H1 (cell line): ENCODE measurements at regions not wholly inside any gene's neighbourhood (a gene's known extent, or its start where the extent isn't known, plus 50 kb on each side); places are given as distances from the start of the nearest gene placed in this dataset.

ENCODE experiments used
- BACH1 ChIP-seq: IDR thresholded peaks from 2 replicates; pipeline ENCODE4 v1.6.1; 2012; ENCODE audit warnings: low read length, improper control_type of control experiment
- EZH2 ChIP-seq: fragments of 200-600 bp; sonication (generic); IDR thresholded peaks from 2 replicates; pipeline ENCODE4 v1.7.1; 2012; ENCODE audit warnings: low read depth, mild to moderate bottlenecking, moderate library complexity, low read length, inconsistent platforms; ENCODE audit not compliant: severe bottlenecking
- MAFK ChIP-seq: IDR thresholded peaks from 2 replicates; pipeline ENCODE4 v1.6.1; 2012; ENCODE audit warnings: low read depth, mild to moderate bottlenecking, improper control_type of control experiment, low read length
- PHF8 ChIP-seq: fragments of 200-600 bp; sonication (generic); conservative IDR thresholded peaks from 2 replicates; pipeline ENCODE4 v1.7.1; 2012; ENCODE audit warnings: low read depth, mild to moderate bottlenecking, inconsistent platforms, low read length, moderate library complexity
- POLR2A ChIP-seq, 2 experiments: IDR thresholded peaks; 1 replicate in 1 of 2; 2 replicates in 1 of 2; pipeline ENCODE4 v1.6.1; 2011; ENCODE audit warnings: low read depth in 2 of 2, low read length in 2 of 2, mild to moderate bottlenecking in 2 of 2; ENCODE audit errors: control extremely low read depth in 1 of 2
- RFX5 ChIP-seq: IDR thresholded peaks from 2 replicates; pipeline ENCODE4 v1.6.1; 2011; ENCODE audit warnings: low read depth, low read length, improper control_type of control experiment, borderline replicate concordance
- RXRA ChIP-seq: IDR thresholded peaks from 2 replicates; pipeline ENCODE4 v1.6.1; 2011; ENCODE audit warnings: low read depth, mild to moderate bottlenecking, low read length, moderate library complexity; ENCODE audit not compliant: insufficient read depth
- ZNF274 ChIP-seq: IDR thresholded peaks from 2 replicates; pipeline ENCODE4 v1.7.0; 2012; ENCODE audit warnings: low read length, borderline replicate concordance; ENCODE audit errors: extremely low read depth
- TF ChIP-seq, protein P1 (sequence below), 3 experiments: IDR thresholded peaks; 1 replicate in 2 of 3; 2 replicates in 1 of 3; pipeline versions ENCODE4 v1.5.1 to v1.6.1; 2011; ENCODE audit warnings: low read length in 3 of 3, mild to moderate bottlenecking in 3 of 3, inconsistent platforms in 2 of 3, low read depth in 1 of 3, moderate library complexity in 1 of 3; ENCODE audit not compliant: insufficient read depth in 1 of 3; ENCODE audit errors: control extremely low read depth in 1 of 3
- TF ChIP-seq, protein P2 (sequence below): IDR thresholded peaks from 2 replicates; pipeline ENCODE4 v1.6.1; 2012; ENCODE audit warnings: inconsistent platforms

DNA sequence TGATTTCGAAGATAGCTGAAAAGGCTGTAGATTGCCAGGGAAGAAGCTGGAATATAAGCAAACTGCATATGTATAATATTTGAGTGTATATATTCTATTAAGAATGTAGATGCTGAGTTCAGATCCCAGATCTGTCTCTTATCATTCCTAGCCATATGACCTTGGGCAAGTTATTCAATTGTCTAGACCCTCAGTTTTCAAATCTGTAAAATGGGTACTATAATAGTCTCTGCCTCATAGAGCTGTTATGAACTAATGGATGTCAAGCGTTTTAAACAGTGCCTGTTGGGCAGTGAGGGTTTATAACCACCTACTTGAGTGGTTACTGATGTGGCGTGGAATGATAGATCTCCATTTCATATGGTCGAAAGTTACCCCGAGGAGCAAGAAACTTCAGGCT, 130.4 kb downstream of the GAS1 start:
- no peak for TF ChIP-seq PHF8
- TF ChIP-seq, protein P1, sequence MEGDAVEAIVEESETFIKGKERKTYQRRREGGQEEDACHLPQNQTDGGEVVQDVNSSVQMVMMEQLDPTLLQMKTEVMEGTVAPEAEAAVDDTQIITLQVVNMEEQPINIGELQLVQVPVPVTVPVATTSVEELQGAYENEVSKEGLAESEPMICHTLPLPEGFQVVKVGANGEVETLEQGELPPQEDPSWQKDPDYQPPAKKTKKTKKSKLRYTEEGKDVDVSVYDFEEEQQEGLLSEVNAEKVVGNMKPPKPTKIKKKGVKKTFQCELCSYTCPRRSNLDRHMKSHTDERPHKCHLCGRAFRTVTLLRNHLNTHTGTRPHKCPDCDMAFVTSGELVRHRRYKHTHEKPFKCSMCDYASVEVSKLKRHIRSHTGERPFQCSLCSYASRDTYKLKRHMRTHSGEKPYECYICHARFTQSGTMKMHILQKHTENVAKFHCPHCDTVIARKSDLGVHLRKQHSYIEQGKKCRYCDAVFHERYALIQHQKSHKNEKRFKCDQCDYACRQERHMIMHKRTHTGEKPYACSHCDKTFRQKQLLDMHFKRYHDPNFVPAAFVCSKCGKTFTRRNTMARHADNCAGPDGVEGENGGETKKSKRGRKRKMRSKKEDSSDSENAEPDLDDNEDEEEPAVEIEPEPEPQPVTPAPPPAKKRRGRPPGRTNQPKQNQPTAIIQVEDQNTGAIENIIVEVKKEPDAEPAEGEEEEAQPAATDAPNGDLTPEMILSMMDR (IDR thresholded peaks at IDR 0.05; ENCODE audit: control extremely low read depth in 1 of 3, insufficient read depth in 1 of 3, low read depth in 1 of 3, low read length in 3 of 3): no peak
- TF ChIP-seq, protein P2, sequence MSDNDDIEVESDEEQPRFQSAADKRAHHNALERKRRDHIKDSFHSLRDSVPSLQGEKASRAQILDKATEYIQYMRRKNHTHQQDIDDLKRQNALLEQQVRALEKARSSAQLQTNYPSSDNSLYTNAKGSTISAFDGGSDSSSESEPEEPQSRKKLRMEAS: no peak
- TF ChIP-seq BACH1: no peak
- TF ChIP-seq POLR2A (IDR thresholded peaks at IDR 0.05; ENCODE audit: control extremely low read depth in 1 of 2, low read depth in 2 of 2, low read length in 2 of 2): no peak
- no peak for TF ChIP-seq RFX5
- no peak for TF ChIP-seq MAFK
- no peak for TF ChIP-seq RXRA
- no peak for TF ChIP-seq ZNF274
- no peak for TF ChIP-seq EZH2
